ENCODE measurements at regions not wholly inside any gene's neighbourhood (a gene's known extent, or its start where the extent isn't known, plus 50 kb on each side); places are given as distances from the start of the nearest gene placed in this dataset.

DNA sequence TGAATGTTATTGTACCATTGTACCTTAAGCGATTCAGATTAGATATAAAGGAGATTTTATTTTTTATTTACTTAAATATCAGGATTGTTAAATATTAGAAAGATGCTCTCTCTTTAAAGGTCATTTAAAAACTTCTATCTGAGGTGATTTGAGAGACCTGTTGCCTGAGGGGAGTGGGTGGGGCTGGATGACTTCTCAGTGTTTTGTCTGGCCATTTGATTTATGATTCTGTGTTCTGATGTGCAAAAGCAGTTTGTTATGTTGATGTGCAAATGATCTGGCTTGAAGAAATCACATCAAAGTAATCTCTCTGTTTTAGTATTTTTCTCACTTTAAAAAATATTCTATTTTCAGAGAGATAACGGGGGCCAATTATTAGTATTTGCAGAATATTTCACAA is 370.8 kb downstream of the NUP35 start (continued):
- TF ChIP-seq, protein P1, sequence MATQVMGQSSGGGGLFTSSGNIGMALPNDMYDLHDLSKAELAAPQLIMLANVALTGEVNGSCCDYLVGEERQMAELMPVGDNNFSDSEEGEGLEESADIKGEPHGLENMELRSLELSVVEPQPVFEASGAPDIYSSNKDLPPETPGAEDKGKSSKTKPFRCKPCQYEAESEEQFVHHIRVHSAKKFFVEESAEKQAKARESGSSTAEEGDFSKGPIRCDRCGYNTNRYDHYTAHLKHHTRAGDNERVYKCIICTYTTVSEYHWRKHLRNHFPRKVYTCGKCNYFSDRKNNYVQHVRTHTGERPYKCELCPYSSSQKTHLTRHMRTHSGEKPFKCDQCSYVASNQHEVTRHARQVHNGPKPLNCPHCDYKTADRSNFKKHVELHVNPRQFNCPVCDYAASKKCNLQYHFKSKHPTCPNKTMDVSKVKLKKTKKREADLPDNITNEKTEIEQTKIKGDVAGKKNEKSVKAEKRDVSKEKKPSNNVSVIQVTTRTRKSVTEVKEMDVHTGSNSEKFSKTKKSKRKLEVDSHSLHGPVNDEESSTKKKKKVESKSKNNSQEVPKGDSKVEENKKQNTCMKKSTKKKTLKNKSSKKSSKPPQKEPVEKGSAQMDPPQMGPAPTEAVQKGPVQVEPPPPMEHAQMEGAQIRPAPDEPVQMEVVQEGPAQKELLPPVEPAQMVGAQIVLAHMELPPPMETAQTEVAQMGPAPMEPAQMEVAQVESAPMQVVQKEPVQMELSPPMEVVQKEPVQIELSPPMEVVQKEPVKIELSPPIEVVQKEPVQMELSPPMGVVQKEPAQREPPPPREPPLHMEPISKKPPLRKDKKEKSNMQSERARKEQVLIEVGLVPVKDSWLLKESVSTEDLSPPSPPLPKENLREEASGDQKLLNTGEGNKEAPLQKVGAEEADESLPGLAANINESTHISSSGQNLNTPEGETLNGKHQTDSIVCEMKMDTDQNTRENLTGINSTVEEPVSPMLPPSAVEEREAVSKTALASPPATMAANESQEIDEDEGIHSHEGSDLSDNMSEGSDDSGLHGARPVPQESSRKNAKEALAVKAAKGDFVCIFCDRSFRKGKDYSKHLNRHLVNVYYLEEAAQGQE (IDR thresholded peaks at IDR 0.05; ENCODE audit: low read depth, low read length): no peak
- no peak for TF ChIP-seq GABPA (IDR thresholded peaks at IDR 0.05; ENCODE audit: low read depth)
- no peak for TF ChIP-seq EP300 (IDR thresholded peaks at IDR 0.05; ENCODE audit: borderline replicate concordance in 1 of 2, low read depth in 1 of 2, low read length in 1 of 2)
- TF ChIP-seq MEF2A (IDR thresholded peaks at IDR 0.05; ENCODE audit: borderline replicate concordance, low read depth): no peak

DNA sequence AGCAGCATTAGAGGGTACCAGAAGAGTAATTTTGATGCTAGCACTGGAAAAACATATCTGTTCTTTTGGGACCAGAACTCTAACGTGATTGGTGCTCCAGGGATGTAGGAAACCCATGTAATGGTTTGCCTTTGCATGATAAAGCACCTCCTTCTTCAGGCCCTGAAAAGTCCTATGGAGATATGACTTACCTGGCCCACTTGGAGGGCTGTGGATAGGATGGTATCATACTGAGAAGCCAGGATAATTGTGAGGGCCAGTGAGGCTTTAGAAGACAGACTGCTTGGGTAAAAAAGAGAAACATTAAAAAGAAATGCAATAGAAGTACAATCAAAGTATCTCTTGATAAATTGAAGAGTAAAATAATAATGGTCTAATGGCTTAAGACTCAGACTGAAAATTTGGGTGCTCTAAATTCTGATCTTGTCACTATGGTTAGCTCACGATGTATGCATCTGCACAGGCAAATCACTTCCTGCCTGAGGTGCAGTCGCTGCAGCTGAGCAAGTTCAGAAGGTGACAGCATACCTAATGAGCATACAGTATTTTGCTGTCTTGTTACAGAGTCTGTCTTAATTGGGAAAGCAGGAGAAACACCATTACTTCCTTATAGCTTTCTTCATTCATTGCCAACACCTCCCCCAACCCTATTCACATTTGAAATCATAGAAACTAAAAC is 371.5 kb downstream of the NUP35 start:
- Histone ChIP-seq H3K4me1 (ENCODE audit: control insufficient read depth in 1 of 2, insufficient read depth in 2 of 2, low read depth in 1 of 2, low read length in 1 of 2) (no peaks in the 10 kb centered on the region), H3K9me3 (no peaks in the 10 kb centered on the region), H3K36me3 (replicated peaks in 1 of 2; ENCODE audit: control insufficient read depth in 1 of 2, insufficient read depth in 2 of 2, low read length in 1 of 2) (peaks cover 0 to 3% of the 10 kb centered on the region in 2 experiments), H3K4me2 (no peak overlapping the region), H3K9ac (no peak overlapping the region), H3K27ac (ENCODE audit: low read depth in 2 of 2, low read length in 1 of 2) (no peak overlapping the region), H4K20me1 (ENCODE audit: insufficient read depth) (no peaks in the 10 kb centered on the region), H3K4me3 (ENCODE audit: low read depth in 2 of 2, low read length in 1 of 2) (no peak overlapping the region), H3K27me3 (ENCODE audit: insufficient read depth) (no peaks in the 10 kb centered on the region), H2AFZ (ENCODE audit: low read depth) (no peak overlapping the region), H3K79me2 (ENCODE audit: insufficient read depth) (no peaks in the 10 kb centered on the region), H3K9me2 (no peaks in the 10 kb centered on the region), H3F3A (replicated peaks; ENCODE audit: insufficient read depth) (no peaks in the 10 kb centered on the region)
- CTCF ChIA-PET: interaction anchor here (0.8 kb wide), 1 partner anchor 13 kb away, joined by 3 read pairs; no protein-coding TSS in a partner anchor
- TF ChIP-seq, protein P2, sequence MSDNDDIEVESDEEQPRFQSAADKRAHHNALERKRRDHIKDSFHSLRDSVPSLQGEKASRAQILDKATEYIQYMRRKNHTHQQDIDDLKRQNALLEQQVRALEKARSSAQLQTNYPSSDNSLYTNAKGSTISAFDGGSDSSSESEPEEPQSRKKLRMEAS (IDR thresholded peaks at IDR 0.05; ENCODE audit: low read depth): no peak
- TF ChIP-seq ELF1 (IDR thresholded peaks at IDR 0.05): no peak
- no peak for TF ChIP-seq TCF12 (IDR thresholded peaks at IDR 0.05)
- no peak for DNase-seq
- POLR2A ChIA-PET: no interaction called here
- 16% methylated on average over 3 of the region's 3 CpGs for WGBS (ENCODE audit: low lambda C conversion rate)

DNA sequence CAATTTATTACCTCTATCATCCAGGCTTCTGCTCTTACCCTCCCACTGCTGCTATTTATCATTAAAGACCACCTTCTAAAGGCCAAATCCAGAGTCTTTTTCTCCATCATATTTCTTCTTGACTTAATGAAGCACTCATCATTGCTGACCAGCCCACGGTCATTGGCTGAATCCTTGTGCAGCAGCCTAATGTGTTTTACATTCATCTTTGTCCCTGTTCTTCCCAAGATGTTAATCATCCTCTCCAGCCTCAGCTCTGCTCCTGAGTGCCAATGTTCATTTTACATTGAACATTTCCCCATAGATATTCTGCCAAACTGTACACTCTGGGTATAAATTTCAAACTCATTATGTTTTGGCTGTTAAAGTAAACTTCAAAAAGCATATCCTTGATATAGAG is 373.6 kb downstream of the NUP35 start:
- no peaks in the 10 kb centered on the region for H3K79me2 ChIP-seq (ENCODE audit: insufficient read depth)
- TF ChIP-seq, protein P3, sequence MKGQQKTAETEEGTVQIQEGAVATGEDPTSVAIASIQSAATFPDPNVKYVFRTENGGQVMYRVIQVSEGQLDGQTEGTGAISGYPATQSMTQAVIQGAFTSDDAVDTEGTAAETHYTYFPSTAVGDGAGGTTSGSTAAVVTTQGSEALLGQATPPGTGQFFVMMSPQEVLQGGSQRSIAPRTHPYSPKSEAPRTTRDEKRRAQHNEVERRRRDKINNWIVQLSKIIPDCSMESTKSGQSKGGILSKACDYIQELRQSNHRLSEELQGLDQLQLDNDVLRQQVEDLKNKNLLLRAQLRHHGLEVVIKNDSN (IDR thresholded peaks at IDR 0.05; ENCODE audit: borderline replicate concordance, low read depth): no peak
- no peaks in the 10 kb centered on the region for H3K9me3 ChIP-seq
- no peaks in the 10 kb centered on the region for H3F3A ChIP-seq (replicated peaks; ENCODE audit: insufficient read depth)
- no peak overlapping the region for H3K27ac ChIP-seq (ENCODE audit: low read depth in 2 of 2, low read length in 1 of 2)
- peaks cover 0 to 3% of the 10 kb centered on the region in 2 experiments for H3K36me3 ChIP-seq (replicated peaks in 1 of 2; ENCODE audit: control insufficient read depth in 1 of 2, insufficient read depth in 2 of 2, low read length in 1 of 2)
- no peaks in the 10 kb centered on the region for H4K20me1 ChIP-seq (ENCODE audit: insufficient read depth)
- 46% methylated on average over 1 of the region's 1 CpG for WGBS (ENCODE audit: low lambda C conversion rate)
- ChIA-PET POLR2A (no interaction called here), CTCF (no interaction called here)
- H3K4me3 ChIP-seq (ENCODE audit: low read depth in 2 of 2, low read length in 1 of 2): no peak overlapping the region
- H3K4me1 ChIP-seq (ENCODE audit: control insufficient read depth in 1 of 2, insufficient read depth in 2 of 2, low read depth in 1 of 2, low read length in 1 of 2): no peaks in the 10 kb centered on the region
- no peak overlapping the region for H2AFZ ChIP-seq (ENCODE audit: low read depth)
- H3K27me3 ChIP-seq (ENCODE audit: insufficient read depth): no peaks in the 10 kb centered on the region
- no peak overlapping the region for H3K9ac ChIP-seq
- no peak overlapping the region for H3K4me2 ChIP-seq
- H3K9me2 ChIP-seq: no peaks in the 10 kb centered on the region
- DNase-seq: no peak

All from SK-N-SH (cell line).